ENCODE measurements at regions not wholly inside any gene's neighbourhood (a gene's known extent, or its start where the extent isn't known, plus 50 kb on each side); places are given as distances from the start of the nearest gene placed in this dataset.
A peak's percentile ranks its signal among the peaks of the same experiment; 100 is the strongest.
"Not testable (repeated sequence)": the region's sequence is repeated elsewhere in the genome, so short reads cannot be mapped to it uniquely, and the experiment has no call there.

DNA sequence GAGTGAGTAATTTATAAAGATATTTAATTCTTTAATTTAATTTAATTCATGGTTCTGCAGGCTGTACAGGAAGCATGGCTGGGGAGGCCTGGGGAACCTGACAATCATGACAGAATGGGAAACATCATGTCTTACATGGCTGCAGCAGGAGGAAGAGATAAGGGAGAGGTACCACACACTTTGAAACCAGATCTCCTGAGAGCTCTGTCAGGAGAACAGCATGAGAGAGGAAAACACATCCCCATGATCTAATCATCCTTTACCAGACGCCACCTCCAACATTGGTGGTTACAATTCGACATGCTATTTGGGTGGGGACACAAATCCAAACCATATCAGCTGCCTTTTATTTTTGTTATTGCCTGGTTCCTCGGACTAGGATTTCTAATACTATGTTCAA, 928.6 kb downstream of the TMEM121 start:
- no peak overlapping the region for H3K27ac ChIP-seq
- no peaks in the 10 kb centered on the region for H3K27me3 ChIP-seq
- H3K4me1 ChIP-seq: peaks cover 0 to 8% (median 0%) of the 10 kb centered on the region in 10 experiments; a peak in 3 of 20 replicates
- H3K36me3 ChIP-seq: no peaks in the 10 kb centered on the region
- H3K9me3 ChIP-seq (replicated peaks in 1 of 11): no peaks in the 10 kb centered on the region
- peak overlapping the region in 1 of 11 experiments; percentile 23; a peak in 2 of 22 replicates for H3K4me2 ChIP-seq
- no peak overlapping the region for H3K9ac ChIP-seq
- no peaks in the 10 kb centered on the region for H4K20me1 ChIP-seq
- TF ChIP-seq Cebpa-rat (IDR thresholded peaks at IDR 0.05): no peak
- H3K4me3 ChIP-seq: no peak overlapping the region

DNA sequence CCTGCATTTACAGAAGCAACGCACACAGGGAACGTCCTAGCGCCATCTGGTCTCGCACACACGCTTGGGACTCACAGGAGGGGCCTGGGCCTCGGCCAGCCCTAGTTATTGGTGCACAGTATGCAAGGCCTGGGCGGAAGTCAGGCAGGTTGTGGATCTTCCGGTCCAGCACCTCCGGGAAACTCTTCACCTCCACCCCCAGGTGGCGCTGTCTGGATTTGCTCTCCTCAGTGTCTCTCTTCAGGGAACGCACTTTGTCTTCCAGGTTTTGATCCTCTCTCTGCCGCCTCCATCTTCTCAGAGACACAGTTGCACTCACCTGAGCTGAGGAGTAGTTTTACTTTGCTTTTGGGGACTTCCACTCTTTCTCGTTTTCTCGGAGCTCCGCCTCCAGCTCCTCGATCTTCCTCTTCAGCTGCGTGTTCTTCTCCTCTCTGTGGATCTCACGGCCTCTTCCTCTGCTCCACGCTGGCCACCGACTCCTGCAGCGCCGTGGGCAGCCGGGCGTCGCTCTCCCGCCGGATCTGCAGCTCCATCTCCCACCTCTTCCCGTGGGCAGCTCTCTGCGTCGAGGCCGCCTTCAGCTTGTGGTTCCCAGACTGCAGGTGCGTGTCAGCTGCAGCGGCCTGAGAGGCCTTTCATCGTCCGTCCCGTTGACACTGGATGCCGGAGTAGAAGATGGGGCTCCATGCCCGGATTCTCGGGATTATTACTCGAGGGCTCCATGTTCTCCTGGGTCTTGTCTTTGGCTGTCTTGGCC, 933.8 kb downstream of the TMEM121 start:
- Histone ChIP-seq H3K4me3 (no peak overlapping the region), H4K20me1 (no peaks in the 10 kb centered on the region), H3K36me3 (no peaks in the 10 kb centered on the region), H3K9ac (no peak overlapping the region), H3K27me3 (no peaks in the 10 kb centered on the region), H3K27ac (no peak overlapping the region), H3K4me1 (peaks cover 0 to 5% (median 0%) of the 10 kb centered on the region in 10 experiments; a peak in 3 of 20 replicates), H3K4me2 (no peak overlapping the region), H3K9me3 (replicated peaks in 1 of 11) (no peaks in the 10 kb centered on the region)
- TF ChIP-seq Cebpa-rat (IDR thresholded peaks at IDR 0.05): no peak

- Histone ChIP-seq H3K4me2 (no peak overlapping the region), H4K20me1 (no peaks in the 10 kb centered on the region), H3K27ac (no peak overlapping the region), H3K4me1 (no peaks in the 10 kb centered on the region), H3K9ac (no peak overlapping the region), H3K9me3 (replicated peaks in 1 of 11) (no peaks in the 10 kb centered on the region), H3K27me3 (no peaks in the 10 kb centered on the region), H3K36me3 (no peaks in the 10 kb centered on the region), H3K4me3 (no peak overlapping the region)
- TF ChIP-seq Cebpa-rat (IDR thresholded peaks at IDR 0.05): no peak
These were observed 934.5 kb downstream of the TMEM121 start for GRCh38 chr14:106460916-106461315.

- not testable (repeated sequence) for H3K4me2 ChIP-seq; H4K20me1 ChIP-seq; H3K27ac ChIP-seq; H3K27me3 ChIP-seq; H3K36me3 ChIP-seq; H3K4me3 ChIP-seq; H3K9me3 ChIP-seq (replicated peaks in 1 of 11); H3K9ac ChIP-seq; H3K4me1 ChIP-seq
These were observed 940.1 kb downstream of the TMEM121 start for GRCh38 chr14:106466483-106466882.

DNA sequence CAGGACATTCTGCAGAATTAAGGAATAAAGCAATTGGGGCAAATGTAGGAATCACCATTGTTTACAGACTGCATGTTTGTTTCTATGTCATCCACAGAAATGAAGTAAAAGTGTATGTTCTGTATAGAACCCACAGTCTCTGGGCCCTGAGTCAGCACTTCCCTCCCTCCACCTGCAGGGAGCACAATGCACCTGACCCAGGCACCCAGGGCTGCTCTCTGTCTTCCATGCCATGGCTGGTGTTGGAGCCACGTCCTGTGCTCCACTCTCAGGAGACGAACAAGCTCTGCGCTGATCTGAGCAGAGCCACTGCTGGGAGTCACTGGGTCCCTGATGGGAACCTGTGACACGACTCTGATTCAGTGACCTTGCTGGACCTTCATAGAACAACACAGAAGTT, 942.5 kb downstream of the TMEM121 start:
- not testable (repeated sequence) for H3K4me1 ChIP-seq; H3K4me2 ChIP-seq; H3K4me3 ChIP-seq; H3K9ac ChIP-seq; H3K27ac ChIP-seq; H4K20me1 ChIP-seq; H3K27me3 ChIP-seq; H3K36me3 ChIP-seq; H3K9me3 ChIP-seq (replicated peaks in 1 of 11)

- H4K20me1 ChIP-seq; H3K4me1 ChIP-seq; H3K9ac ChIP-seq; H3K9me3 ChIP-seq (replicated peaks in 1 of 11); H3K4me2 ChIP-seq; H3K27ac ChIP-seq; H3K27me3 ChIP-seq; H3K4me3 ChIP-seq; H3K36me3 ChIP-seq: not testable (repeated sequence)
These were observed 943.6 kb downstream of the TMEM121 start for GRCh38 chr14:106470028-106470427.

GRCh38 chr14:106474261-106475028, 948.1 kb downstream of the TMEM121 start:
- Histone ChIP-seq H3K4me1 (peaks cover 0 to 15% (median 2%) of the 10 kb centered on the region in 10 experiments; a peak in 6 of 20 replicates), H3K4me2 (peak overlapping the region in 2 of 11 experiments; percentile 5 to 29; a peak in 1 of 22 replicates)

DNA sequence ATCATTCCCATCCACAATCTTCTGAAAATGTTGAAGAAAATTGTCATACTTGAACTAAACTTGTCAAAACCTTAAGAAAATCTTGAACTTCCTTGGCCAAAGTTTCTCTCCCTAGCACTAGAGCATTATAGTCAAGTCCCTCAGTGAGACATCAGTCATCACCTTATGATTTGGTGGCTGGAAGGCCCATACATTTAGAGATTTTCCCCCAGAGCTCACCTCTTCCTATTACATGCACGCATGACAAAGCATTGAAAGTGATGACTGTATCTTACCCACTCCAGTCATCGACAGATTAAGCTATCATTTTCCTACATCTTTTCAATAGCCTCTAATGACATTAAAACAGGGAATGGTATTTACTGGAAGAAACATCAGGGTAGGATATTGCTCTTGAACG, 948.8 kb downstream of the TMEM121 start:
- H3K27me3 ChIP-seq; H4K20me1 ChIP-seq; H3K4me3 ChIP-seq; H3K9me3 ChIP-seq (replicated peaks in 1 of 11); H3K9ac ChIP-seq; H3K27ac ChIP-seq; H3K36me3 ChIP-seq: not testable (repeated sequence)
- Histone ChIP-seq H3K4me1 (peaks cover 0 to 15% (median 2%) of the 10 kb centered on the region in 10 experiments; a peak in 6 of 20 replicates), H3K4me2 (peak overlapping the region in 5 of 11 experiments; percentile 15 to 41 (median 29); a peak in 6 of 22 replicates)

More at GRCh38 chr14:106474261-106475028, 948.1 kb downstream of the TMEM121 start:
- not testable (repeated sequence) for H3K36me3 ChIP-seq; H3K27me3 ChIP-seq; H3K9me3 ChIP-seq (replicated peaks in 1 of 11); H4K20me1 ChIP-seq; H3K27ac ChIP-seq; H3K4me3 ChIP-seq; H3K9ac ChIP-seq

- not testable (repeated sequence) for H3K9ac ChIP-seq; H3K36me3 ChIP-seq; H3K4me3 ChIP-seq; H3K27me3 ChIP-seq; H3K9me3 ChIP-seq (replicated peaks in 1 of 11); H3K27ac ChIP-seq; H4K20me1 ChIP-seq; H3K4me2 ChIP-seq
- peaks cover 0 to 15% (median 2%) of the 10 kb centered on the region in 10 experiments; a peak in 6 of 20 replicates for H3K4me1 ChIP-seq
These were observed 951.2 kb downstream of the TMEM121 start for GRCh38 chr14:106477600-106477999.

DNA sequence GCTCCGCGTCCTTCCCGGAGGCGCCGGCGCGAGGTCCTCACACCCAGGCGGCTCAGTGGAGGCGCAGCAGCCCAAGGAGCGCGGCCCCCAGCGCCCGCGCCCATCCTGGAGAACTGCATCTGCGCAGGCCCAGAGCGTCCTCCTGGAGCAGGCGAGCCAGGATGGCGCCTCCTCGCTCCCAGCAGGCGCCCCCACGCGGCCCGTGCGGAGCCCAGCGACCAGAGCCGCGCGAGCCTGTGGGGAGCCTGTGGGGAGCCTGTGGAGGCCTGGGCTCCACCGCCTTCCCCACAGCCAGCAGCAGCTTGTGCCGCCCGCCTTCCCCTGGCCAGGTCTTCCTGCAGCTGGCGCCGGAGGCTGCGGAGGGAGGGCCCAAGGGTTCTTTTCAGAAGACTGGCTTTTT, 953.9 kb downstream of the TMEM121 start:
- not testable (repeated sequence) for H3K27ac ChIP-seq; H4K20me1 ChIP-seq; H3K4me1 ChIP-seq; H3K27me3 ChIP-seq; H3K9ac ChIP-seq; H3K36me3 ChIP-seq; H3K4me3 ChIP-seq; H3K4me2 ChIP-seq; H3K9me3 ChIP-seq (replicated peaks in 1 of 11)

GRCh38 chr14:106482213-106482612, 955.8 kb downstream of the TMEM121 start:
- not testable (repeated sequence) for H3K27ac ChIP-seq; H3K27me3 ChIP-seq; H3K4me3 ChIP-seq; H3K9ac ChIP-seq; H3K4me1 ChIP-seq; H3K4me2 ChIP-seq; H3K36me3 ChIP-seq; H3K9me3 ChIP-seq (replicated peaks in 1 of 11); H4K20me1 ChIP-seq

All from BLaER1 treated with 17β-estradiol and CSF1 and Interleukin-3, amounts not matched to agents 10 nM and 100 nM (cell line).